Fibroblast of mammary gland (primary cell): ENCODE measurements at regions not wholly inside any gene's neighbourhood (a gene's known extent, or its start where the extent isn't known, plus 50 kb on each side); places are given as distances from the start of the nearest gene placed in this dataset.
"Not testable (repeated sequence)": the region's sequence is repeated elsewhere in the genome, so short reads cannot be mapped to it uniquely, and the experiment has no call there.

Experiments used
- DNase-seq: peaks from one replicate; pipeline ENCODE4 v3.0.0-alpha.2; 2010; ENCODE audit warnings: low read depth
- H3K4me3 ChIP-seq: 2 replicates; pipeline ENCODE4 v1.5.1; 2011; ENCODE audit warnings: low read depth, mild to moderate bottlenecking, low read length, moderate library complexity; ENCODE audit not compliant: control insufficient read depth
- TF ChIP-seq, protein P1 (sequence below): conservative IDR thresholded peaks from 2 replicates; pipeline ENCODE4 v1.5.1; 2011; ENCODE audit warnings: low read depth, low read length, inconsistent platforms; ENCODE audit not compliant: control insufficient read depth, insufficient read depth

DNA sequence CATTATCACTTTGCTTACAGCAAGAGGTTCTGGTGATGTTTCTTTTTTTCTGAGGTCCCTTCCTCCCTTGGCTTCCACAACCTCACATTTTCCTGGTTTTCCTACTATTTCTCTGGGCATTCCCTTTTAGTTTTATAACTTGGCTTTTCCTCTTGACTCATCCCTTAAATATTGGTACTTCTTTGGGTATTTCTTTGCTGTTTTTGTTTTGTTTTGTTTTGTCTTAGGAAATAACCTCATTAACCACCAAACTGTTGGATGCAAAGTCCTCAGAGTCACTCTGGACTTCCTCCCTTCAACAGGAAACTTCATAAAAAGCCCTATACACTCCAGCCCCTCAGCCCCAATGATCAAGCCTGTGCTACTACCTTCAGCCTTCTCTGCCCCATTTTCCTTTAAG is 211.1 kb downstream of the DUSP10 start:
- TF ChIP-seq, protein P1, sequence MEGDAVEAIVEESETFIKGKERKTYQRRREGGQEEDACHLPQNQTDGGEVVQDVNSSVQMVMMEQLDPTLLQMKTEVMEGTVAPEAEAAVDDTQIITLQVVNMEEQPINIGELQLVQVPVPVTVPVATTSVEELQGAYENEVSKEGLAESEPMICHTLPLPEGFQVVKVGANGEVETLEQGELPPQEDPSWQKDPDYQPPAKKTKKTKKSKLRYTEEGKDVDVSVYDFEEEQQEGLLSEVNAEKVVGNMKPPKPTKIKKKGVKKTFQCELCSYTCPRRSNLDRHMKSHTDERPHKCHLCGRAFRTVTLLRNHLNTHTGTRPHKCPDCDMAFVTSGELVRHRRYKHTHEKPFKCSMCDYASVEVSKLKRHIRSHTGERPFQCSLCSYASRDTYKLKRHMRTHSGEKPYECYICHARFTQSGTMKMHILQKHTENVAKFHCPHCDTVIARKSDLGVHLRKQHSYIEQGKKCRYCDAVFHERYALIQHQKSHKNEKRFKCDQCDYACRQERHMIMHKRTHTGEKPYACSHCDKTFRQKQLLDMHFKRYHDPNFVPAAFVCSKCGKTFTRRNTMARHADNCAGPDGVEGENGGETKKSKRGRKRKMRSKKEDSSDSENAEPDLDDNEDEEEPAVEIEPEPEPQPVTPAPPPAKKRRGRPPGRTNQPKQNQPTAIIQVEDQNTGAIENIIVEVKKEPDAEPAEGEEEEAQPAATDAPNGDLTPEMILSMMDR: no peak
- no peak overlapping the region for H3K4me3 ChIP-seq
- no peak for DNase-seq

DNA sequence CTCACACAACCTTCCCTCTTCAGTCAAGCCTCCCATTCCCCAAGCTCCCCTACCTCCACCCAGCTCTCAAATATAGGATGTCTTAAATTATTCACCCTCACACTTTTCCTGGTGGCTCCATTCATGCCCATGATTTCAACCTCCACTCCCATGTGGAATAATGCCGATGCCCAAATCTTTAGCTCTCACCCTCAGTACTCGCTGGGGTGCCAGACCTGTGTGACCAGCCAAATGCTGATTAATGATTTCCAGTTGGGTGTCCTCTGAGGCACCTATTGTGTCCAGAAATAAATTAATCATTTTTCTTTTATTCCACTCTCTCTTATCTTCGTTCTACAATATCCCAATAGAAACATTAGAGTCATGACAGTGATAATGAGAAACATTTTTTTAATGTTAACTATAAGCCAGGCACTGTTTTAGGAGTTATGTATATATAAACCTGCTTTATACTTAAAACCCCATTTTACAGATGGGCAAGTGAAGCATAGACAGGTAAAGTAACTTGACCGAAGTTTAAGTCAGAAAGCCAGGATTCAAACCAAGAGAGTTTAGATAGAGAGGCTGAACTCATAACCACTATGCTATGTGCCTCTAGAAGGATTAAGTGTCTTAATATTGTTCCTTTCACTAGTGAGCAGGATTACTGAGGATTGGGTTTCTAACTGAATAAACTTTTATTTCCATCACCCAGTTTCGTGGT is 209.7 kb downstream of the DUSP10 start:
- TF ChIP-seq, protein P1: no peak
- H3K4me3 ChIP-seq: no peak overlapping the region
- DNase-seq: no peak

DNA sequence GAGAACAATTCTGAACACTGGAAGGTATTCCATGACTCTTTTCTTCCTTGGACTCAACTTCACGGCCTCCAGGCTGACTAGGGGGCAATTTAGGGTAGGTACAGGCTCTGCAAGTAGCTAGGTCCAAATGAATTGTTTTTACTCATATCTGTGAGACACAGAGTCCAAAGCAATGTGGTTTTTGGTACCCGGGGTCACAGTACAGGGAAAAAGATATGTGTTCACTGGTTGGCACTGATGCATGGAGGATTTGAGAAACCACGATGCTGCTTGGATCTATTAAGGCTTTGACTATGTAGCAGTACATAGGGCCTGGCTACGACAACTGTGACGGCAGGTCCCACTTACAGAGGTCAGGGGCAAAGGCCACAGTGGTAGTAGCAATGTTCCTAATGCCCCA is 200.6 kb downstream of the DUSP10 start:
- no peak for DNase-seq
- TF ChIP-seq, protein P1: no peak
- H3K4me3 ChIP-seq: no peak overlapping the region

DNA sequence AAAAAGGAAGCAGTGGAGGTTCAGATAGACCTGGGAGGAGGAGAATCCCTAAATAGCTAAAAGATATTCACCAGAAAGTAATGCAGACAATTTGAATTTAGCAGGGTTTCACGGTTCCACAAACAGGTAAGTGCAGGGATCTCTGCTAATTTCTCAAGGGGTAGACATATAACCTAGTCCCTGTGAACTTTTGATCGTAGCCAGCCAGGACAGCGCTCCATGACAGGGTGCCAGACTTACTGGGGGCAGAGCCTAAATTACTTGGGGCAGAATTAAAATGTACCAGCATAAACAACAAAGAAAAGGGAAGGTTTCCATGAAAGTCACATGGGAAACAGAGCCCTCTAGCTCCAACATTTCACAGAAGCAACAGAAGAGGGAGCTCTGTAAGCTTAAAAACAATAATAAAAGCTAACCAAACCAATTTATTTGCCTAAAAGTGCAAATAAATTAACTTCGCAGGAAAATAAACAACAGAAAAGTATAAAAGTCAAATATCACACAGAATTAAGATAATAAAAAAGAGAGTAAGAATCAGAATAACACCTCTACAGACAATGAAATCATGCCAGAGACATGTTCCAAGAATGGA is 198.3 kb downstream of the DUSP10 start:
- no peak overlapping the region for H3K4me3 ChIP-seq
- TF ChIP-seq, protein P1: peak; percentile 59
- peak; percentile 66 for DNase-seq

DNA sequence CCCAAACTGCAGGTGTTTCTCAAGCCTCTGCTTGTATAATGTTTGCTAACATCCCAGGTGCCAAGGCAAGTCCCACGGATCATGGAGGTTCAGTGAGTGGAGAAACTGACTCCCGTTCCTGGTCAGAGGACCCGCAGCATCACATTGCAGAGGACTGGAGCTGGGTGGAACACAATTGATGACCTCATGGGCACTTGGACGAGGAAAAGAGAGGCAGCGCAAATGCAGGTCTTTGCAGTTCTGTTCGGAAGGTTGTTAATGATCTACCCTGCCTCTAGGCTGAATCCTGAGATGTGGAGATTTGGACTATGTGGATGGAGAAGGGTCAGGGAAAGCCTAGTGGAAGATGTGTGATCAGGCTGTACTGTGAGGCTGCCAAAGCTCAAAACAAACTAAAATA is 192.9 kb downstream of the DUSP10 start:
- TF ChIP-seq, protein P1: no peak
- no peak overlapping the region for H3K4me3 ChIP-seq
- no peak for DNase-seq

DNA sequence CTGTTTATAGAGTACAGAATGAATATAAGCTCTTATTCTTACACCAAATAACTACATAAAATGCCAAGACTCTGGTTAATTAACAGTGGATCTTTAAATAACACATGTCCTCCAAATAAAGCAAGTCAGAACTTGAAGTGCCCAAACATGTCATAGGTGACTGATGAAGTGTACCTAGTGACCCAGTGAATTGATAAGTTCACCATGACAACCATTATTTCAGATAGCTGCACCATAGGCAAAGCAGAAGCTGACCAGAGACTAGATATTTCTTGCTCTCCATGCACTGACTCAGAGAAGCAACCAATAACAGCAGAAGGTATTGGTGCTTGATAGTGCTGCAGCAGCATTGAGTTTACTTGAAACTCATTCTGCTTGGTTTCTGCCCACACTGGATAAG is 192.1 kb downstream of the DUSP10 start:
- H3K4me3 ChIP-seq: no peak overlapping the region
- TF ChIP-seq, protein P1: no peak
- no peak for DNase-seq

DNA sequence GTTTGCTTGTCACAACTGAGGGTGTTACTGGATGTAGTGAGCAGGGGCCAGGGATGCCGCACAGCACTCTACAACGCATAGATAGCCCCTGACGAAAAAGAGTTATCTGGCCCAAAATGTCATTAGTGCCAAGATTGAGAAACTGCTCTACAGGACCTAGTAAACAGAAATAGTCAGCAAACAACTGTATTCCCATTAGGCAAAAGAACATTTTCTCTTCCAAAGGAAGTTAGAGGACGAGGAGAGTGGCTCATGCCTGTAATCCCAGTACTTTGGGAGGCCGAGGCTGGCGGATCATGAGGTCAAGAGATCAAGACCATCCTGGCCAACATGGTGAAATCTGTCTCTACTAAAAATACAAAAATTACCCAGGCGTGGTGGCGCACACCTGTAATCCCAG is 189.1 kb downstream of the DUSP10 start:
- DNase-seq, H3K4me3 ChIP-seq: not testable (repeated sequence)
